ENCODE measurements at regions not wholly inside any gene's neighbourhood (a gene's known extent, or its start where the extent isn't known, plus 50 kb on each side); places are given as distances from the start of the nearest gene placed in this dataset.

- peak; percentile 88 for DNase-seq (ENCODE audit: extremely low read depth, low read depth)
- TF ChIP-seq, protein P1, sequence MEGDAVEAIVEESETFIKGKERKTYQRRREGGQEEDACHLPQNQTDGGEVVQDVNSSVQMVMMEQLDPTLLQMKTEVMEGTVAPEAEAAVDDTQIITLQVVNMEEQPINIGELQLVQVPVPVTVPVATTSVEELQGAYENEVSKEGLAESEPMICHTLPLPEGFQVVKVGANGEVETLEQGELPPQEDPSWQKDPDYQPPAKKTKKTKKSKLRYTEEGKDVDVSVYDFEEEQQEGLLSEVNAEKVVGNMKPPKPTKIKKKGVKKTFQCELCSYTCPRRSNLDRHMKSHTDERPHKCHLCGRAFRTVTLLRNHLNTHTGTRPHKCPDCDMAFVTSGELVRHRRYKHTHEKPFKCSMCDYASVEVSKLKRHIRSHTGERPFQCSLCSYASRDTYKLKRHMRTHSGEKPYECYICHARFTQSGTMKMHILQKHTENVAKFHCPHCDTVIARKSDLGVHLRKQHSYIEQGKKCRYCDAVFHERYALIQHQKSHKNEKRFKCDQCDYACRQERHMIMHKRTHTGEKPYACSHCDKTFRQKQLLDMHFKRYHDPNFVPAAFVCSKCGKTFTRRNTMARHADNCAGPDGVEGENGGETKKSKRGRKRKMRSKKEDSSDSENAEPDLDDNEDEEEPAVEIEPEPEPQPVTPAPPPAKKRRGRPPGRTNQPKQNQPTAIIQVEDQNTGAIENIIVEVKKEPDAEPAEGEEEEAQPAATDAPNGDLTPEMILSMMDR (IDR thresholded peaks at IDR 0.05; ENCODE audit: low read depth, low read length): no peak; the same call in none of the 2 replicates
Observed at GRCh38 chr2:41840702-41841551, 206.9 kb upstream of the PKDCC start.

DNA sequence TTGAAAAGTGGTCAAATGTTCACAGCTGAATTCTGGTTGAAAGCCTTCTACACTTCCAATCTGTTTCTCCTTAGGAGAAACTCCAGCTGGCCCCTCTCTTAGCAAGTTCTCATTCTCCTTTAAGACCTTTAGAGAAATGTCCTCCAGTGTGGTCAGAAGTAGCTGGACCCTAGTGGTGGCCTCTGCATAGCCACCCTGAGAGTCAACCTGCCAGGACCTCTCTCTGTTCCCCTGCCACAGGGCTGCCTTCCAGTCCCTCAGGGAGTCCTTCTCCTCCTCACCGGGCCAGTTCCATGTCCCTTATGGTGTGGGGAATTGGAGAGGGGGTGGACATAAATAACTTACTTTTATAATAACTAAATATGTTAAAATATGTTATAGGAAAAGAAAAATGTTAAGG is 200.9 kb upstream of the PKDCC start:
- TF ChIP-seq, protein P1 (IDR thresholded peaks at IDR 0.05; ENCODE audit: low read depth, low read length): no peak
- DNase-seq (ENCODE audit: extremely low read depth, low read depth): no peak

- TF ChIP-seq, protein P1 (IDR thresholded peaks at IDR 0.05; ENCODE audit: low read depth, low read length): no peak
- no peak for DNase-seq (ENCODE audit: extremely low read depth, low read depth)
Observed at GRCh38 chr2:41847744-41848441, 199.9 kb upstream of the PKDCC start.

GRCh38 chr2:41851554-41851953 is 196.3 kb upstream of the PKDCC start:
- no peak for DNase-seq (ENCODE audit: extremely low read depth, low read depth)
- TF ChIP-seq, protein P1 (IDR thresholded peaks at IDR 0.05; ENCODE audit: low read depth, low read length): no peak

- no peak for DNase-seq (ENCODE audit: extremely low read depth, low read depth)
- TF ChIP-seq, protein P1 (IDR thresholded peaks at IDR 0.05; ENCODE audit: low read depth, low read length): peak; percentile 74
Observed at GRCh38 chr2:41853427-41854191, 194.2 kb upstream of the PKDCC start.

- TF ChIP-seq, protein P1 (IDR thresholded peaks at IDR 0.05; ENCODE audit: low read depth, low read length): no peak
- DNase-seq (ENCODE audit: extremely low read depth, low read depth): no peak
Observed at GRCh38 chr2:41854227-41854626, 193.6 kb upstream of the PKDCC start.

All from AG09319 (cell line).